IPS-18c (cell line): ENCODE measurements at regions not wholly inside any gene's neighbourhood (a gene's known extent, or its start where the extent isn't known, plus 50 kb on each side); places are given as distances from the start of the nearest gene placed in this dataset.
"Not testable (repeated sequence)": the region's sequence is repeated elsewhere in the genome, so short reads cannot be mapped to it uniquely, and the experiment has no call there.

ENCODE experiments used
- H3K4me3 ChIP-seq: 2 replicates; pipeline ENCODE4 v1.7.0; 2013; ENCODE audit warnings: low read depth, mild to moderate bottlenecking, low read length, moderate library complexity; ENCODE audit not compliant: insufficient read depth
- H3K9me3 ChIP-seq: one replicate; pipeline ENCODE4 v1.6.1; 2013; ENCODE audit warnings: mild to moderate bottlenecking, low read length, moderate library complexity; ENCODE audit not compliant: control insufficient read depth, insufficient read depth

- no peaks in the 10 kb centered on the region for H3K9me3 ChIP-seq
- H3K4me3 ChIP-seq = no peak overlapping the region
These were observed 226.2 kb downstream of the ZNF326 start for GRCh38 chr1:90220941-90221693.

GRCh38 chr1:90220496-90220895 lies 225.6 kb downstream of the ZNF326 start:
- Histone ChIP-seq H3K9me3 (no peaks in the 10 kb centered on the region), H3K4me3 (no peak overlapping the region)

- not testable (repeated sequence) for H3K9me3 ChIP-seq
- peak overlapping the region; percentile 63 for H3K4me3 ChIP-seq
These were observed 224.4 kb downstream of the ZNF326 start for GRCh38 chr1:90219166-90219871.

GRCh38 chr1:90210633-90211491 lies 216.0 kb downstream of the ZNF326 start:
- Histone ChIP-seq H3K9me3 (no peaks in the 10 kb centered on the region), H3K4me3 (no peak overlapping the region)

GRCh38 chr1:90208949-90209348 lies 214.0 kb downstream of the ZNF326 start:
- H3K9me3 ChIP-seq = no peaks in the 10 kb centered on the region
- H3K4me3 ChIP-seq = no peak overlapping the region

GRCh38 chr1:90206260-90206659 lies 211.3 kb downstream of the ZNF326 start:
- Histone ChIP-seq H3K9me3 (no peaks in the 10 kb centered on the region), H3K4me3 (no peak overlapping the region)

- Histone ChIP-seq H3K4me3 (no peak overlapping the region), H3K9me3 (no peaks in the 10 kb centered on the region)
These were observed 209.9 kb downstream of the ZNF326 start for GRCh38 chr1:90204780-90205179.

- no peak overlapping the region for H3K4me3 ChIP-seq
These were observed 209.2 kb downstream of the ZNF326 start for GRCh38 chr1:90204023-90204590.

GRCh38 chr1:90201467-90202358 lies 206.8 kb downstream of the ZNF326 start:
- no peak overlapping the region for H3K4me3 ChIP-seq

More at GRCh38 chr1:90204023-90204590, 209.2 kb downstream of the ZNF326 start:
- H3K9me3 ChIP-seq = no peaks in the 10 kb centered on the region

GRCh38 chr1:90200646-90201205 lies 205.8 kb downstream of the ZNF326 start:
- Histone ChIP-seq H3K4me3 (no peak overlapping the region), H3K9me3 (no peaks in the 10 kb centered on the region)

More at GRCh38 chr1:90201467-90202358, 206.8 kb downstream of the ZNF326 start:
- H3K9me3 ChIP-seq = no peaks in the 10 kb centered on the region

GRCh38 chr1:90198616-90199332 lies 203.9 kb downstream of the ZNF326 start:
- Histone ChIP-seq H3K4me3 (no peak overlapping the region), H3K9me3 (no peaks in the 10 kb centered on the region)

- H3K4me3 ChIP-seq = no peak overlapping the region
- H3K9me3 ChIP-seq = no peaks in the 10 kb centered on the region
These were observed 198.2 kb downstream of the ZNF326 start for GRCh38 chr1:90193116-90193515.

GRCh38 chr1:90192408-90192807 lies 197.5 kb downstream of the ZNF326 start:
- Histone ChIP-seq H3K9me3 (no peaks in the 10 kb centered on the region), H3K4me3 (no peak overlapping the region)

- no peaks in the 10 kb centered on the region for H3K9me3 ChIP-seq
- H3K4me3 ChIP-seq = no peak overlapping the region
These were observed 195.6 kb downstream of the ZNF326 start for GRCh38 chr1:90190523-90190922.

GRCh38 chr1:90189889-90190288 lies 195.0 kb downstream of the ZNF326 start:
- Histone ChIP-seq H3K9me3 (no peaks in the 10 kb centered on the region), H3K4me3 (no peak overlapping the region)

GRCh38 chr1:90187323-90187585 lies 192.3 kb downstream of the ZNF326 start:
- Histone ChIP-seq H3K9me3 (no peaks in the 10 kb centered on the region), H3K4me3 (no peak overlapping the region)
